Nephron (organoid): ENCODE measurements at regions not wholly inside any gene's neighbourhood (a gene's known extent, or its start where the extent isn't known, plus 50 kb on each side); places are given as distances from the start of the nearest gene placed in this dataset.

Experiments used
- H3K27ac Mint-ChIP-seq, 3 experiments: 2 replicates each; pipeline ENCODE4 v1.8.0; 2020; ENCODE audit warnings: mixed read lengths in 3 of 3, mild to moderate bottlenecking in 2 of 3, moderate library complexity in 1 of 3
- H3K27me3 Mint-ChIP-seq: 2 replicates; pipeline ENCODE4 v1.8.0; 2021; ENCODE audit warnings: low read depth, mild to moderate bottlenecking, moderate library complexity, mixed read lengths
- H3K36me3 Mint-ChIP-seq: 2 replicates; pipeline ENCODE4 v1.8.0; 2020; ENCODE audit warnings: low read depth, mixed read lengths
- H3K4me1 Mint-ChIP-seq: 2 replicates; pipeline ENCODE4 v1.8.0; 2020; ENCODE audit warnings: mixed read lengths
- H3K4me3 Mint-ChIP-seq, 3 experiments: 2 replicates each; pipeline ENCODE4 v1.8.0; 2020; ENCODE audit warnings: mild to moderate bottlenecking in 3 of 3, mixed read lengths in 3 of 3, moderate library complexity in 2 of 3
- H3K9me3 Mint-ChIP-seq: 2 replicates; pipeline ENCODE4 v1.8.0; 2020; ENCODE audit warnings: mixed read lengths
- CTCF ChIP-seq, 3 experiments: fragments of 200-600 bp; sonication (generic); IDR thresholded peaks; one replicate each; pipeline ENCODE4 v1.5.0; 2021; ENCODE audit warnings: antibody characterized with exemption in 3 of 3; ENCODE audit not compliant: unreplicated experiment in 3 of 3

GRCh38 chr5:89003563-89004036, 120.6 kb upstream of the MEF2C start:
- no peak for TF ChIP-seq CTCF (IDR thresholded peaks at IDR 0.05; ENCODE audit: unreplicated experiment in 3 of 3)
- no peaks in the 10 kb centered on the region for H3K36me3 Mint-ChIP-seq

GRCh38 chr5:88999853-89000252, 116.9 kb upstream of the MEF2C start:
- H3K27me3 Mint-ChIP-seq = peaks cover 4% of the 10 kb centered on the region
- H3K27ac Mint-ChIP-seq = no peak overlapping the region
- TF ChIP-seq CTCF (IDR thresholded peaks at IDR 0.05; ENCODE audit: unreplicated experiment in 3 of 3) = no peak
- H3K4me3 Mint-ChIP-seq = no peak overlapping the region
- no peaks in the 10 kb centered on the region for H3K36me3 Mint-ChIP-seq
- H3K9me3 Mint-ChIP-seq = no peaks in the 10 kb centered on the region
- peaks cover 7% of the 10 kb centered on the region for H3K4me1 Mint-ChIP-seq

More at GRCh38 chr5:89003563-89004036, 120.6 kb upstream of the MEF2C start:
- Mint-ChIP-seq H3K27ac (no peak overlapping the region), H3K9me3 (peaks cover 4% of the 10 kb centered on the region), H3K4me3 (no peak overlapping the region), H3K27me3 (peaks cover 2% of the 10 kb centered on the region), H3K4me1 (no peaks in the 10 kb centered on the region)

- Mint-ChIP-seq H3K4me3 (no peak overlapping the region), H3K27ac (no peak overlapping the region), H3K27me3 (peaks cover 4% of the 10 kb centered on the region), H3K4me1 (peaks cover 15% of the 10 kb centered on the region), H3K9me3 (no peaks in the 10 kb centered on the region), H3K36me3 (no peaks in the 10 kb centered on the region)
- TF ChIP-seq CTCF (IDR thresholded peaks at IDR 0.05; ENCODE audit: unreplicated experiment in 3 of 3) = no peak
These were observed 115.0 kb upstream of the MEF2C start for GRCh38 chr5:88997937-88998336.

- peaks cover 4% of the 10 kb centered on the region for H3K9me3 Mint-ChIP-seq
- no peak overlapping the region for H3K4me3 Mint-ChIP-seq
- no peaks in the 10 kb centered on the region for H3K36me3 Mint-ChIP-seq
- no peaks in the 10 kb centered on the region for H3K4me1 Mint-ChIP-seq
- H3K27ac Mint-ChIP-seq = no peak overlapping the region
- H3K27me3 Mint-ChIP-seq = no peaks in the 10 kb centered on the region
- no peak for TF ChIP-seq CTCF (IDR thresholded peaks at IDR 0.05; ENCODE audit: unreplicated experiment in 3 of 3)
These were observed 101.1 kb upstream of the MEF2C start for GRCh38 chr5:88984040-88984439.

GRCh38 chr5:88979726-88980125, 96.7 kb upstream of the MEF2C start:
- Mint-ChIP-seq H3K27me3 (no peaks in the 10 kb centered on the region), H3K4me1 (no peaks in the 10 kb centered on the region), H3K9me3 (no peaks in the 10 kb centered on the region), H3K36me3 (no peaks in the 10 kb centered on the region), H3K27ac (no peak overlapping the region), H3K4me3 (no peak overlapping the region)
- no peak for TF ChIP-seq CTCF (IDR thresholded peaks at IDR 0.05; ENCODE audit: unreplicated experiment in 3 of 3)

GRCh38 chr5:88979244-88979643, 96.3 kb upstream of the MEF2C start:
- H3K27ac Mint-ChIP-seq = no peak overlapping the region
- H3K27me3 Mint-ChIP-seq = no peaks in the 10 kb centered on the region
- no peak for TF ChIP-seq CTCF (IDR thresholded peaks at IDR 0.05; ENCODE audit: unreplicated experiment in 3 of 3)
- no peaks in the 10 kb centered on the region for H3K9me3 Mint-ChIP-seq
- no peaks in the 10 kb centered on the region for H3K36me3 Mint-ChIP-seq
- no peak overlapping the region for H3K4me3 Mint-ChIP-seq
- H3K4me1 Mint-ChIP-seq = no peaks in the 10 kb centered on the region
